ENCODE measurements at regions not wholly inside any gene's neighbourhood (a gene's known extent, or its start where the extent isn't known, plus 50 kb on each side); places are given as distances from the start of the nearest gene placed in this dataset.

DNA sequence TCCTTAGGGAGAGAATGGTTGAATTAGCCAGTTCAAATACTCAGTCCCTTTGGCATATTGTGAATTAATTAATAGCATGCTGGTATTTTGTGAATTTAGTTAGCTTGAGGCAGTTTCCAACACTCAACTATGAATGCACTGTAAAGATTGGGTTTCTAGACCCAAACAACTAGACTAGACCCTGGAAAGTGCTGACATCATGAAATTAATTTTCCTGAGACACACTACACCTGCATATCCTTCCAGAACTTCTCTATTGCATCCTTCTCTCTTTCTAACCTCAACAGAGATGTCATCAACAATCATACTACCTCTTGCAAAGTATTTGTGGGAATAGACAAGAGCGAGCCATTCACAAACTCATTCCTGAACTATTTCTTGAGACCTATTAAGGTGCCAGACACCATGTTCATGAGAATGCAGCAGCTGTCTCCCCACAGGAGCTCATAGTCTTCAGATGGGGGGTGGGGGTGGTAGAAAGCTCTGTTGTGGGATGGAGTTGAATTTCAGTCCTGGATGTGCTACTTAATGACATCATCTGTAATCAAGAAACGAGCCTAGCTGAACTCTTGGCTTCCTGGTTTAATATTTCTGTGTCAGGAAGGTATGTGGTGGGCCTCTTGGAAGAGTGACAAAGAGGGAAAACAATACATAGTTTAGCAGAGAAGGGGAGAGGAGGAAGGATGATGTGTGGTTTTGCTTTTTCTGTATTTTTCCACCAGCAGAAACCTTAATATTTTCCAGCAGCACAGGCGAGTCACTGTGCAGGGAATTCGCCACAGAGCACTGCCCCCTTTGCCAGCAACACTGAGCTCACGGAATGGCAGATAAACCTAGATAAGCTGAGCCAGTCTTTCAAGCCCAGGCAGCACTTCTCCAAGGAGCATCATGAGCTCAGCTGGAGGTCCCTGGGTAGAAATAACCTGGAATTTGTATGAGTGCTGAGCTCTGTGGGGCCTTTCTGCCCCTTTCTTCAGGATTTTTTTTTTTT lies 53.1 kb upstream of the CYSLTR2 start:
- no peak for TF ChIP-seq POLR2A (IDR thresholded peaks at IDR 0.05)
- TF ChIP-seq, protein P1, sequence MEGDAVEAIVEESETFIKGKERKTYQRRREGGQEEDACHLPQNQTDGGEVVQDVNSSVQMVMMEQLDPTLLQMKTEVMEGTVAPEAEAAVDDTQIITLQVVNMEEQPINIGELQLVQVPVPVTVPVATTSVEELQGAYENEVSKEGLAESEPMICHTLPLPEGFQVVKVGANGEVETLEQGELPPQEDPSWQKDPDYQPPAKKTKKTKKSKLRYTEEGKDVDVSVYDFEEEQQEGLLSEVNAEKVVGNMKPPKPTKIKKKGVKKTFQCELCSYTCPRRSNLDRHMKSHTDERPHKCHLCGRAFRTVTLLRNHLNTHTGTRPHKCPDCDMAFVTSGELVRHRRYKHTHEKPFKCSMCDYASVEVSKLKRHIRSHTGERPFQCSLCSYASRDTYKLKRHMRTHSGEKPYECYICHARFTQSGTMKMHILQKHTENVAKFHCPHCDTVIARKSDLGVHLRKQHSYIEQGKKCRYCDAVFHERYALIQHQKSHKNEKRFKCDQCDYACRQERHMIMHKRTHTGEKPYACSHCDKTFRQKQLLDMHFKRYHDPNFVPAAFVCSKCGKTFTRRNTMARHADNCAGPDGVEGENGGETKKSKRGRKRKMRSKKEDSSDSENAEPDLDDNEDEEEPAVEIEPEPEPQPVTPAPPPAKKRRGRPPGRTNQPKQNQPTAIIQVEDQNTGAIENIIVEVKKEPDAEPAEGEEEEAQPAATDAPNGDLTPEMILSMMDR (IDR thresholded peaks at IDR 0.05) = no peak
- Histone ChIP-seq H3K9me3 (replicated peaks in 1 of 3) (peaks cover 0 to 1% (median under 1%) of the 10 kb centered on the region in 3 donors), H3K4me3 (no peak overlapping the region), H3K27ac (peak overlapping the region in 4 of 5 donors; percentile 15 to 76 (median 35)), H3K4me1 (replicated peaks in 1 of 2) (peaks cover 5 to 15% of the 10 kb centered on the region in 2 donors), H3K36me3 (replicated peaks in 1 of 2) (no peaks in the 10 kb centered on the region), H3K27me3 (no peaks in the 10 kb centered on the region)
- intact Hi-C loops (cut with DNase I) = no loop called here
- 36 to 44% (median 37%) methylated on average over 5 of the region's 5 CpGs for WGBS, 4 donors
- peak in 6 of 7 donors; percentile 14 to 67 (median 58) for DNase-seq

DNA sequence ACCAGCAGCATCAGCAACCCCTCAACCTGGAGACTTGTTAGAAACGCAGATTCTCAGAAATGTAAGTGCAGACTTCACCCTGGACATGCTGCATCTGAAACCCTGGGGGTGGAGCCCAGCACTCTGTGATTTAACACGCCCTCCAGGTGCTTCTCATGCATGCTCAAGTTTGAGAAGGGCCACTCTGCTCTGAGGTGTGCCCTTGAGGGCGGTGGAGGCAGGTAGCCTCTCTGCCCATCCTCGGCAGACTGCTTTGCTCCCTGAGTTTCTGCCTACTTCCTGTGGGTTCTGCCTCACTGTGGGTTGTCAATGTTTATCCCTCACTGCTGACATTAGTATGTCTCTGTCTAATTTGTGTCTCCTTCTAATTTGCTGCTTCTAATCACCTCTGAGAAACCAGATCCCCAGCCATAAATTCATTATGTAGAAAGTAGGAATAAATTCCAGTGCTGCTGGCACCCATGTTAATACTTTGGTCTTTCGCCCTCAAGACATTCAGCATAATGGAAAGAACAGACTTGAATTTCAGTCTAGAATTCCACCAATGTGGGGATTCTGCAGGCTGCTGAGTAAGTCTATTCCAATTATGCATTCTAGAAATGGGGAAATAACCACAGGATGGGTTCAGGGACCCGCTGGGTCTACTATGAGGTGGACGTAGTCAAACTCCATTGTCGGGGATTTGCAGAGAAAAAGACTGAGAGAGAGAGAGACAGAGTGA lies 51.3 kb upstream of the CYSLTR2 start:
- H3K27ac ChIP-seq = no peak overlapping the region
- no peak for TF ChIP-seq POLR2A (IDR thresholded peaks at IDR 0.05)
- TF ChIP-seq, protein P1 (IDR thresholded peaks at IDR 0.05) = no peak
- no peaks in the 10 kb centered on the region for H3K36me3 ChIP-seq (replicated peaks in 1 of 2)
- peaks cover 5 to 15% of the 10 kb centered on the region in 2 donors for H3K4me1 ChIP-seq (replicated peaks in 1 of 2)
- 86 to 93% (median 90%) methylated on average over 8 of the region's 8 CpGs for WGBS, 4 donors
- DNase-seq = peak in 1 of 7 donors; percentile 11
- intact Hi-C loops (cut with DNase I) = no loop called here
- H3K27me3 ChIP-seq = no peaks in the 10 kb centered on the region
- H3K9me3 ChIP-seq (replicated peaks in 1 of 3) = peaks cover 0 to 8% (median 5%) of the 10 kb centered on the region in 3 donors
- H3K4me3 ChIP-seq = no peak overlapping the region

DNA sequence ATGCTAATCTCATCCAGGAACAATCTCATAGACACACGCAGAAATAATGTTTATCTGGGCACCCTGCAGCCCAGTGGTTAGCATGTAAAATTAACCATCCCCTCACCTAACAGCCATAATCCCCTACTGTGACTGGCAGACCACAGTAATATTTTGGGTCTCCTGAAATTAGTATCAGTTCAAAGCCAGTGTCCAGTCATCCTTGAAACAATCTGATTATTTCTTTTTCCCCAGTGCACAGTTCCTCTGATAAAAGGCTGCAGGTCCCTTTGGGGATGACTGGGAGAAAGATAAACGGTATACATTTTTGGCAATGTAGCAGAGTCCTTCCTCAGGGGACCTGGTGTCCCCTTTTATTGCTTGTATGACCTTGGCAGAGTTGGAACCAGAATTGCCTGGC lies 50.4 kb upstream of the CYSLTR2 start:
- no peaks in the 10 kb centered on the region for H3K36me3 ChIP-seq (replicated peaks in 1 of 2)
- H3K27ac ChIP-seq = no peak overlapping the region
- DNase-seq = peak in 1 of 7 donors; percentile 6
- no peak overlapping the region for H3K4me3 ChIP-seq
- no peaks in the 10 kb centered on the region for H3K27me3 ChIP-seq
- H3K9me3 ChIP-seq (replicated peaks in 1 of 3) = peaks cover 0 to 8% (median 5%) of the 10 kb centered on the region in 3 donors
- H3K4me1 ChIP-seq (replicated peaks in 1 of 2) = peaks cover 5 to 15% of the 10 kb centered on the region in 2 donors
- intact Hi-C loops (cut with DNase I) = no loop called here
- 63 to 69% (median 65%) methylated on average over 2 of the region's 2 CpGs for WGBS, 4 donors
- TF ChIP-seq, protein P1 (IDR thresholded peaks at IDR 0.05) = no peak
- no peak for TF ChIP-seq POLR2A (IDR thresholded peaks at IDR 0.05)

All from adrenal gland (tissue), 9 donors.